ENCODE measurements at regions not wholly inside any gene's neighbourhood (a gene's known extent, or its start where the extent isn't known, plus 50 kb on each side); places are given as distances from the start of the nearest gene placed in this dataset.
A peak's percentile ranks its signal among the peaks of the same experiment; 100 is the strongest.

DNA sequence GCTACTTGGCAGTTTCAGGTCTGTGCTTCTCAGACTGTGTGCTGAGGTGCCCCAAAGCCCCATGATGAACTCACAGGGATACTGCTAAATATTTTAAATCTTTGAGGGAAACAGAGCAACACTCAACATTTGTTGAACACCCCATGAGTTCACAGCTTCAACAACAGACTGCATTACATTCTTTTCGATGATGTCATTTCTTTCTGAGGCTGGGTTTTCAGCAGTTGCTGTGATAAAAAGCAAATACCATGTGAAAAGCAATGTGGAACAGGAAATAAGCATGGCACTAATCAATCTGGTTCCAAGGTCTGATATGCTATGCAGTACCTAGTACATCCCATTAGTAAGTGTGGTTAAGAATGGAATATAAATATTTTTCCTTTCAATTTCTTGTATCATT is 82.7 kb downstream of the RPL27A start:
- Histone ChIP-seq H3K27me3 (replicated peaks; ENCODE audit: insufficient read depth, low read length) (no peaks in the 10 kb centered on the region), H3K4me3 (ENCODE audit: low read length) (no peak overlapping the region), H4K20me1 (ENCODE audit: insufficient read depth, low read length) (no peaks in the 10 kb centered on the region), H3F3A (ENCODE audit: insufficient read depth, low read length) (no peaks in the 10 kb centered on the region), H3K4me1 (ENCODE audit: low read length) (peaks cover 5% of the 10 kb centered on the region; the same call in 1 of the 2 replicates), H3K9ac (ENCODE audit: low read length) (no peak overlapping the region), H3K36me3 (replicated peaks; ENCODE audit: insufficient read depth, low read length) (no peaks in the 10 kb centered on the region), H3K4me2 (ENCODE audit: low read depth, low read length) (no peak overlapping the region), H3K9me2 (replicated peaks; ENCODE audit: insufficient read depth, low read length) (no peaks in the 10 kb centered on the region), H2AFZ (ENCODE audit: low read length) (no peak overlapping the region), H3K79me2 (ENCODE audit: low read length) (peaks cover 20% of the 10 kb centered on the region; the same call in 1 of the 2 replicates), H3K27ac (ENCODE audit: low read length) (peak overlapping the region; percentile 19; the same call in 1 of the 2 replicates), H3K9me3 (replicated peaks; ENCODE audit: insufficient read depth, low read length) (no peaks in the 10 kb centered on the region)
- TF ChIP-seq EZH2 (optimal IDR thresholded peaks at IDR 0.05; ENCODE audit: low read depth, low read length) (no peak), EZH2phosphoT487 (IDR thresholded peaks at IDR 0.05; ENCODE audit: low read length) (no peak)
- TF ChIP-seq, protein P1, sequence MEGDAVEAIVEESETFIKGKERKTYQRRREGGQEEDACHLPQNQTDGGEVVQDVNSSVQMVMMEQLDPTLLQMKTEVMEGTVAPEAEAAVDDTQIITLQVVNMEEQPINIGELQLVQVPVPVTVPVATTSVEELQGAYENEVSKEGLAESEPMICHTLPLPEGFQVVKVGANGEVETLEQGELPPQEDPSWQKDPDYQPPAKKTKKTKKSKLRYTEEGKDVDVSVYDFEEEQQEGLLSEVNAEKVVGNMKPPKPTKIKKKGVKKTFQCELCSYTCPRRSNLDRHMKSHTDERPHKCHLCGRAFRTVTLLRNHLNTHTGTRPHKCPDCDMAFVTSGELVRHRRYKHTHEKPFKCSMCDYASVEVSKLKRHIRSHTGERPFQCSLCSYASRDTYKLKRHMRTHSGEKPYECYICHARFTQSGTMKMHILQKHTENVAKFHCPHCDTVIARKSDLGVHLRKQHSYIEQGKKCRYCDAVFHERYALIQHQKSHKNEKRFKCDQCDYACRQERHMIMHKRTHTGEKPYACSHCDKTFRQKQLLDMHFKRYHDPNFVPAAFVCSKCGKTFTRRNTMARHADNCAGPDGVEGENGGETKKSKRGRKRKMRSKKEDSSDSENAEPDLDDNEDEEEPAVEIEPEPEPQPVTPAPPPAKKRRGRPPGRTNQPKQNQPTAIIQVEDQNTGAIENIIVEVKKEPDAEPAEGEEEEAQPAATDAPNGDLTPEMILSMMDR (IDR thresholded peaks at IDR 0.05; ENCODE audit: low read length): no peak
- DNase-seq: no peak

DNA sequence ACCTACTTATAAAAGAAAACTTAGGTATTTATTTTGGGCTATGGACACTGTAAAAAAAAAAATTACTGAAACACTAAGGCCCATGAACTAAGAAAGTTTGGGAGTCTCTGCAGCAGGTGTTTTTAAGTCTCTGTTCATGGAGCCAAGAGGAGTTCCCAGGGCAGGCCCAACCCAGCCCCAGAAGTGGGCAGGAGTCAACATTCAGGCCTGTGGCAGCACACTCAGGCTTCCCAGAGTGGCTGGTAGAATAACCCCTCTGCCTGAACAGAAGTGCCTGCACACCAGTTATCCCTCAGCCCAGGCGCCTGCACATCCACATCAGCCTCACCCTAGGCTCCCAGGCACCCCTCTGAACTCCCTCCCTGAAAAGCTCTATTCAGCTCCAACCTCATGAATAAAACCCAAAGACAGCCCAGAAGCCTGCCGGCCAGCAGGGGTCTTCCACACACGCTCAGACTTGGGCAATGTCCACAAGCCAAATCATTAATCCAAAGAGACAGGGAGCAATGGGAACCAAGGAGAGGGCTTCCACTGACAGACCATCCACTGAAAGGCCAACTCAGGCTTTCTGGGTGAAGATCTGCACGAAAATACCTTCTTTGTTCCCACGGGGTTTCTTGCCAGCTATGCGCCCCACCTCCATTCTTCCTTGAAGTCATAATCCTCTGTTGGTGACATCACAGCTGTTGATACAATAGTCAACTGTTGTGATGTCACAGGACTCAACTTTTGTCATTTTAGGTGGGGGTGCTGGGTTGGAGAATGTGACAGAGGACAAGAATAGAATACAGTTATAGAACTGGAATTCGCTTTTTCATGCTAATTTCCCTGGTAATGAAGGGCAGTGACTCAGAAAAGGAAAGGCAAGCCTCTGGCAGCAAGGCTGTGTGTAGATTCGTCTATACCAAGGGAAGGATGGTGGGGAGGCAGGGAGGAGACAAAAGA is 83.7 kb downstream of the RPL27A start:
- no peaks in the 10 kb centered on the region for H3K9me2 ChIP-seq (replicated peaks; ENCODE audit: insufficient read depth, low read length)
- H3F3A ChIP-seq (ENCODE audit: insufficient read depth, low read length): no peaks in the 10 kb centered on the region
- no peaks in the 10 kb centered on the region for H3K36me3 ChIP-seq (replicated peaks; ENCODE audit: insufficient read depth, low read length)
- H2AFZ ChIP-seq (ENCODE audit: low read length): no peak overlapping the region
- no peaks in the 10 kb centered on the region for H4K20me1 ChIP-seq (ENCODE audit: insufficient read depth, low read length)
- H3K27ac ChIP-seq (ENCODE audit: low read length): no peak overlapping the region
- no peak for DNase-seq
- H3K9me3 ChIP-seq (replicated peaks; ENCODE audit: insufficient read depth, low read length): no peaks in the 10 kb centered on the region
- no peak overlapping the region for H3K9ac ChIP-seq (ENCODE audit: low read length)
- H3K4me2 ChIP-seq (ENCODE audit: low read depth, low read length): no peak overlapping the region
- H3K4me3 ChIP-seq (ENCODE audit: low read length): no peak overlapping the region
- H3K79me2 ChIP-seq (ENCODE audit: low read length): peaks cover 17% of the 10 kb centered on the region; the same call in 1 of the 2 replicates
- TF ChIP-seq EZH2phosphoT487 (IDR thresholded peaks at IDR 0.05; ENCODE audit: low read length) (no peak), EZH2 (optimal IDR thresholded peaks at IDR 0.05; ENCODE audit: low read depth, low read length) (no peak)
- TF ChIP-seq, protein P1 (IDR thresholded peaks at IDR 0.05; ENCODE audit: low read length): no peak
- H3K27me3 ChIP-seq (replicated peaks; ENCODE audit: insufficient read depth, low read length): no peaks in the 10 kb centered on the region
- peaks cover 5% of the 10 kb centered on the region; the same call in 1 of the 2 replicates for H3K4me1 ChIP-seq (ENCODE audit: low read length)

GRCh38 chr11:8766988-8767374 is 84.4 kb downstream of the RPL27A start:
- TF ChIP-seq EZH2phosphoT487 (IDR thresholded peaks at IDR 0.05; ENCODE audit: low read length) (no peak), EZH2 (optimal IDR thresholded peaks at IDR 0.05; ENCODE audit: low read depth, low read length) (no peak)
- TF ChIP-seq, protein P1 (IDR thresholded peaks at IDR 0.05; ENCODE audit: low read length): no peak
- Histone ChIP-seq H3K9me3 (replicated peaks; ENCODE audit: insufficient read depth, low read length) (no peaks in the 10 kb centered on the region), H3K9ac (ENCODE audit: low read length) (no peak overlapping the region), H3K4me2 (ENCODE audit: low read depth, low read length) (no peak overlapping the region), H2AFZ (ENCODE audit: low read length) (no peak overlapping the region), H3K27me3 (replicated peaks; ENCODE audit: insufficient read depth, low read length) (no peaks in the 10 kb centered on the region), H4K20me1 (ENCODE audit: insufficient read depth, low read length) (no peaks in the 10 kb centered on the region), H3K36me3 (replicated peaks; ENCODE audit: insufficient read depth, low read length) (no peaks in the 10 kb centered on the region), H3K4me3 (ENCODE audit: low read length) (no peak overlapping the region), H3K27ac (ENCODE audit: low read length) (no peak overlapping the region), H3F3A (ENCODE audit: insufficient read depth, low read length) (no peaks in the 10 kb centered on the region), H3K79me2 (ENCODE audit: low read length) (peaks cover 10% of the 10 kb centered on the region; the same call in 1 of the 2 replicates), H3K9me2 (replicated peaks; ENCODE audit: insufficient read depth, low read length) (no peaks in the 10 kb centered on the region), H3K4me1 (ENCODE audit: low read length) (peaks cover 5% of the 10 kb centered on the region; the same call in 1 of the 2 replicates)
- DNase-seq: no peak
